GM21447 (cell line): ENCODE measurements at regions not wholly inside any gene's neighbourhood (a gene's known extent, or its start where the extent isn't known, plus 50 kb on each side); places are given as distances from the start of the nearest gene placed in this dataset.

Experiments
- ATAC-seq: cut with Tn5 transposase; IDR thresholded peaks from one replicate; pipeline ENCODE4 v1.9.1; 2021; ENCODE audit not compliant: unreplicated experiment

DNA sequence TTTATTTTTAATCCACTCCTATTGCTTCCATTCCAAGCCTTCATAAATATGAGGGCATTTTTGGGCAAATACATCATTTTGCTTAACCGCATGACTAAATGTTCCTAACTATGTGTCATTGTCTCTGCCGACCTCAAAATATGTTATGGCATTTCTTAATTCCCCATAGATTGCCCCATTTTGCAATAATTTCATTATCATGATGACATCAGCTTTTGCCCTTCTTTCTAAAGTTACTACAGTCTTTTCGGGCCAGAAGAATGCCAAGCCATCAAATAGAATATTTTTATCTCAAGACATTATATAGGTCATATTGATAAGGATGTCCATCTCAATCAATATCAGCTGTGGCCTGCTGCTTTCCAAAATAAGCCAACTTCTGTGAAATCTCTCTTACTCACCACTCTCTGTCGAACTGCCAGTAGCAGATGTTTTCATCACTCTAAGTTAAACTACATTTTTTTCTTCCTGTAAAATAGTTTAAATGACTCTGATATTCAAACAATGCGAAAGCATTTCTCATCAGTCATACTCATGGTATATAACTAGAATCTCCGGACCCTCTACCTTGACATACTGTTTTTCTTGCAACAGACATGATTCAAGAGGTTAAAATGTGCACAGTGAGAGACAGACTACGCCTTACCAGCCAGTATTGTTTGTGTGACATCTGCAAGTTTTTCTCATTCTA, 1254.6 kb upstream of the CELF2 start:
- ATAC-seq, result no peak

DNA sequence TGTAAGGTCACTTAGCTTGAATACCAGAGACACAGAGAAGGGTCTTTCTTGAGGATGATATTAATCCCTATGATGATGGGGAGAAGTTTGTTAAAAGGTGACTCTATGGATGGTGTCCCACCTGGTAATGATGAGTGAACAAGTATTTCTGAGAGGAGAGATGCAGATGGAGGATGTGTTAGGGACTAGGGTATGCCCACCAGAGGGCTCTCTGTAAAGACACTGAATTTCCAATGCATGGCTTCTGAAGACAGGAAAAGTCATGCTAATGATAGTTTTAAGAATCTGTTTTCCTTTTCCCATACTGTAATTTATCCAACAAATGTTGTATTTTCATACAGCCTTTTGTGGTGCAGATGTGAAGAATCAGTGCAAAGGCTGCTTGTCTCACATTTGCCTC, 1250.9 kb upstream of the CELF2 start:
- ATAC-seq, result no peak

DNA sequence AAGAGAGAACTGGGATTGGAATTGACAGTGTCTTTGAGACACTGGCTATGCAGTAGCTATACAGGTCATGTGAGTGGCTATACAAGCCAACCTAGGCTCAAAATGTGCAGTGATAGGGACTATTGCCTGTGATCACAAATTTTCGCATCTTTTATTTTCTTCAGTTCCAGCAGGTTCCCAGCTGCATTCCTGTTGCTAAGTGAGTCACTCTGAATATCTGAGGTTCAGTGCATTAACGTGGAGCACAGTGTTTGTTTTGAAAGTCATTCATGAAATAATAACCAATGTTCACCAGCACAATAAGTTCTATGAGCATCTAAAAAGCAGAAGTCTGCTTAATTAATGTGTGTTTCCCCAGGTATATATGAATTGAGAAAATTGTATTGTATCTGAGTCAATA, 1236.0 kb upstream of the CELF2 start:
- ATAC-seq, result no peak

DNA sequence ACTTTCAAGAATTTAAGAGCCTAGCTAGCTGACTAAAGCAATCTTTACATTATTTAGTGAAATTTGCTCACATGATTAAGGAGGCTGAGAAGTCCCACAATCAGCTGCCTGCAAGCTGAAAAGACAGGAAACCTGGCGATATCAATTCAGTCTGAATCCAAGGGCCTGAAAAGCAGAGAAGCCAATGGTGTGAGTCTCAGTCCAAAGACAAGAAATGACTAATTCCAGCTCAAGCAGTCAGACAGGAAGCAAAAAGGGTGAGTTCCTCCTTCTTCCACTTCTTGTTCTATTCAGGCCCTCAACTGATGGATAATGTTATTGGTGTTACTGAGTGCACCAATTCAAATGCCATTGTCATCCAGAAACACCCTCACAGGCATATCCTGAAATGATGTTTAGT, 1231.6 kb upstream of the CELF2 start:
- no peak for ATAC-seq

DNA sequence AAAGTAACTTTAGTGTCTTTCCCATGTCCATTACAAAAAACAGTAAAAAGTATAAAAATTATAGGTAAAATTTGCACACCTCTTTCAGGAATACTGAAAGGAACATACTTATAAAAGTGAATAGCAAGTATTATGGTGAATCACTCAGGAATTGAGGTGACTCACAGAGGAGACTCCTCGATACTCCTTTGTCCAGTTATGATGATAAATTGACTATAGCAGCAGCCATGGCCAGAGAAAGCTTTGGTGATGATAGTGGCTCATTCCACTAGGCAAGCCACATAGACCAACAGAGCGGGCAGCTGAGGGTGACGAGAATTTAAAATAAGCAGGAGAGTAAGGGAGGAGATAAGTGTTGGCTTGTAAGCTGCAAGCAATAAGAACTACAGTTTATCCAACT, 1231.1 kb upstream of the CELF2 start:
- no peak for ATAC-seq

DNA sequence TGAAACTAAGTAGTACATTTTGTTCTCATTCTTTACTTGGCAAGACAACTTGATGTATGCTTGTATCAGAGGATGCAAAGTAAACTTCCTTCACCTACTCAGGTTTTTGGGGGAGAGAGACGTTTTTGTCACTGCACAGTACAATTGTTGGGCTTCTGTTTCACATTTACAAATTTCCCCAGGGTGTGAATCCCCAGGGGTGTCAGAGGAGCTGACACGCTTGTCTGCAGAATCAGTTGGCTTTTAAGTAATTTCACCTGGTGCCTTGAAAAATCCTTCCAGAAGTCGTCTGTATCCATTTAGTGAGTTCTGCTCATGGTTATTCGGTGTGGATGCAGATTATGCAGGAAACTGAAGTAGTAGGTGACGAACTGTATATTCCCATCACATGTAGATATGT, 1227.7 kb upstream of the CELF2 start:
- no peak for ATAC-seq

DNA sequence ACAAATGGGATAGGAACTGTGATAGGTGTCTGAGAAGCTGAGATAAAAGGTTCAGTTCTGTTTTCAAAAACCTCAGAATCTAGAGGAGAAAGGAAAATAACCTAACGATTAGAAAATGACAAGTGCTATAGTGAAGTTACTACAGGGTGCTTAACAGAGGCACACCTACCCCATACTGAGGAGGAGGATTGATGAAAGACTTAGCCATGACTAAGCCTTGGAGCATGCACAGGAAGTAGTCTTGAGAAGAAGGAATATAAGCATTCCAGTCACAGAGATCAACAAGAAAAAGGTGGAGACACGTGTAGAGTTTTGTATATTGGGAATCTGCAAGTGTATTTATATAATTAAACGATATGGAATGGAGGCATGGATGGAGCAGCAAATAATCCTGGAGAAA, 1225.5 kb upstream of the CELF2 start:
- ATAC-seq, result no peak

DNA sequence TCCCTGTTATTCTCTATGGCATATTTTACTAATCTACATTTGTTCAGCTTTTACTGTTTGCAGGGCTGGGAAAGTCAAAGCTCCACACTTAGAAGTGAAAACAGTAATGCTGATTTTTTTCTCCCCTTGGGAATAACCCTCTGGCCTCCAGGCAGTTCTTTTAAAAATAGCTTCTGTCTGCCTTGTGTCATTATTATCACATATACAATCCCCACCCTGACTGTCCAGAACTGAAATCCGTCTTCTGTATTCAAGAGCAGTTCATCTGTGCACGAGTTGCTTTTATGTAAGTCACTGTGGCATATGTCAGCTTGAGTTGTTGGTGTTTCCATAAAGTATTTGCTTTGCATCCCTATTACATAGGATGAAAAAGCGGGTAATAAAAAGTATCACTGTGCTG, 1221.1 kb upstream of the CELF2 start:
- ATAC-seq, result no peak

DNA sequence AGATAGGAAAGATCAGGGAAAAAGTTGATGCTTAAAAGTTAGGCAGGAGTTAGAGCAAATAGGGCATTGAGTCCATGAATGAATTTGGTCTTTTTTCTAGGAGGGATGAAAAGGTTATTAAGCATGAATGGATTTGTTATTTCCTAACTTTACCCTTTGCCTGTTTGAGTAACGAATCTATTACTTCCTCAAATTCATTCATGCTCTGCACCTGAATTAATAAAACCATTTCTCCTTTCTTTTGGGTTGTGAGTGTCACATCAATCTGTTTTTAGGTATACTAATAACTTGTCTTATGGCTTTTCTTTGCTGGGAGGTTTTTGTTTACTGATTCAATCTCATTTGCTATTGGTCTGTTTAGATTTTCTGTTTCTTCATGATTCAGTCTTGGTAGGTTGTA, 1217.7 kb upstream of the CELF2 start:
- ATAC-seq, result no peak

DNA sequence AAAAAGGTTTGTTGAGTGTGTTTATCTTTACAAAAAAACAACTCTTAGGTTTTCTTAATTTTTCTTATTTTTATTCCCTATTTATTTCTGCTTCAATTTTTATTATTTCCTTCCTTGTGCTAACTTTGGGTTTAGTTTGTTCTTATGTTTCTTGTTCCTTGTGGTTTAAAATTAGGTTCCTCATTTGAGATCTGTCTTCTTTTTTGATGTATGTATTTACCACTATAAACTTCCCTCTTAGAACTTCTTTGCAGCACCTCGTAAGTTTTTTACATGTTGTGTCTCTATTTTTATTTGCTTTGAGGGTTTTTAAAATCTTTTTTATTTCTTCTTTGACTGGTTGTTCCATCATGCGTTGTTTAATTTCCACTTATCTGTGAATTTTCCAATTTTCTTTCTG, 1217.1 kb upstream of the CELF2 start:
- no peak for ATAC-seq

DNA sequence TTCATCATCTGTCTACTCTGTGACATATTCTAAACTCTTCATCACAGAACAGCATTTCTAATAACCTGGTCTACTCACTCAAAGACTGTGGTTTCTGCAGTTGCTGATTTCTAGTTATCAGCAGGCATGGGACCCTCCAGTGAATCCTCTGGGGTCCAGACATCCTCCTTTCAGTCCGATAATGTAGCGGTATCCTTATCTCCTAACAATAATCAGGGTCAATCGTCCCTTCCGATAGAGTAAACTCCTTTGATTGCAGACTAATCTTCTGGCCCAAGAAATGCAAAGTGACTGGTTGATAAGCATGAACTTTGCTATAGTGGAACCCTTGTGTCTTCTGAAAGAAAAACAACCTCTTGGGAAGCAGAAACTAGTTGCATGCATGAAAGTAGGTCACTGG, 1209.8 kb upstream of the CELF2 start:
- ATAC-seq, result no peak

DNA sequence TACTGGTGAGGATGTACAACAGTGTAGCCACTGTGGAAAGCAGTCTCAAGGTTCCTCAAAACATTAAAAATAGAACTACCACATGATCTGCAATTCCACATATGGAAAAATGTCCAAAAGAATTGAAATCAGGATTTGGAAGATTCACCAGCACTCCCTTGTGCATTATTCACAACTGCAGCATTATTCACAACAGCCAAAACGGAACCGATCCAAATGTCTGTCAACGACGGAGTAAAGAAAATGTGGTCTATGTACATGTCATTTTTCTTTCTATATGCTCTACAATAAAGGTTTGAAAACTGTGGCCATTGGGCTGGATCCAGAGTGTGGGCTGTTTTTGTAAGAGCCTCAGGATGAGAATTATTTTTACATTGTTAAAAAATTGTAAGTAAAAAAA, 1206.1 kb upstream of the CELF2 start:
- no peak for ATAC-seq

DNA sequence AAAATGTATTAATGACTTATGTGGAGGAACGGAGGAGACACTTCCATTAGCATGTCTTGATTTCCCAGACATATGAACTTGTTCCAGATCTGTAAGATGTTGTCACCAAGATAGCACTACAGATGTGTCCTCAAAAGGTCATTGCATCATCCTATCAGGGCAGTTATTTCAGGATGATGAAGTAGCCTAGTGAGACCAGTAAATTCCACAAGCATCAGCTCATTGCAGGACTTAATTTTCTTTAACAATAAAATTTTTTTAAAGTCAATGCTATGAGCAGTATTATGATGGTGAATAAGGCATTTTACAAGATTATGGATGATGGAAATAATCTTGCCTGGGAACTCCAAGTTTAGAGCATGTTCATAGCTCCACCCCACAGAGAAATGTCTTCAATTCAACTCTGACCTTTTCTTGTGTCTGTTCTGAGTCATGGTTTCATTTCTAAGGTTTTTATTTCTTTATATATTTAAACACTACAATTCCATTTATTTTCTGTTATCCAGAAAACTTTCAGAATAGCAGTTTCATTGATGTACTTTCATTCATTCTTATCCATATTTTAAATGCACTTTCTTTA, 1203.3 kb upstream of the CELF2 start:
- no peak for ATAC-seq

DNA sequence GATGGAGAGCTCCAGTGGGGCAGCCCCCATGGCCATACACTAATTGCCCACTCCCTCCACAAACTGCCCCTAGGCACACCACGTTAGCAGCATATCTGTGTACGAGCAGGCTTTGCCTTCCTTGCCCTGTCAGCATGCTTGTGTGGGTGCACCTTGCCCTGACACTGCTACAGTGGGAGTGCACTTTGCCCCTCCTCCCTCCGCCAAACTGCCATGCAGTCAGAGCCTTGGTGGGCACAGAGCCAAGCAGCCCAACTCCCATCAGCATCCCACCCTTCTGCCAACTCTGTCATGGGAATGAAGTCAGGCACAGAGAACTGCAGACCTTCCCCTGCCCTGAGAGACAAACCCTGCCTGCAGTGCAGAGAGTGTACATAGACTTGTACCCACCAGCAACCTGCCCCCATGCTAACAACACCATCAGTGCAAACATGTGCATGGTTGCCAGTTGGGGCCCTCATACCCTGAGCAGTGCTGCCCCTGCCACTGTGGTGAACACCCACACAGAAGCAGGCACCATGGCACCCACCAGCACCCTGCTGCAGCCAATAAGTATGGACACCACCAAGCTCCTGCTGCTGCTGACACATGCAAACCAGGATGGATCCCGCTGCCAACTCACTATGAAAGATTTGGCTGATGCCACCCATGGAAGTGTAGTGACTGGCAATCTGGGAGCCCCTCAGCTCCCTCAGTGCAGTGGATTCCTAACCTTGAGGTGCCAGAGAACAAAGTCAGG, 1197.7 kb upstream of the CELF2 start:
- ATAC-seq, result no peak

DNA sequence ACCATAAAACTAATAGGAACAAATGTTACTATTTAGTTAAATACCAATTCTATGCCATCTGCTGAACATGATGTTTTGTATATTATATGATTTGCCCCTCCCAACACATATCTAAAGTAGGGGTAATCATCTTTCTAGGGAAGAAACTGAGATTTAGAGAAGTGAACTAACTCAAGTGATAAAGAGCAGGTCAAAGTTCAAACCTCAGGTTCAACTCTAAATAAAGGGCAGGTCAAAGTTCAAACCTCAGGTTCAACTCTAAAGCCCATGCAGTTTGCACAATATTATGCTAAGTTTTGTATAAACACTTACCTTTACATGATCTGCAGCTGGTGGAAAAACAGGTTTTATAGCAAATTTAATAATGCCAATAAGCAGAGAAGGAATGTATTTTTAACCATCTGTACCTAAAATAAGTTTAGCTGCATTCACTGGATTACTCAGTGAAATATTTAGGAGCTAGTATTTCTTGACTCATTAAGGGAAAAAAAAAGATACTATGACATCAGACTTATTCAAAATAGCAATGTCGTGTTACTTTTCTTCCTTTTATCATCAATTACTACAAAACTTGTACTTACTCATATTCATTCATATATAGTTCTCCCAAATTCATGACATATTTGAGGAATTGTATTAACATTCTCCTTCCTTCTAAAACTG, 1194.3 kb upstream of the CELF2 start:
- no peak for ATAC-seq

DNA sequence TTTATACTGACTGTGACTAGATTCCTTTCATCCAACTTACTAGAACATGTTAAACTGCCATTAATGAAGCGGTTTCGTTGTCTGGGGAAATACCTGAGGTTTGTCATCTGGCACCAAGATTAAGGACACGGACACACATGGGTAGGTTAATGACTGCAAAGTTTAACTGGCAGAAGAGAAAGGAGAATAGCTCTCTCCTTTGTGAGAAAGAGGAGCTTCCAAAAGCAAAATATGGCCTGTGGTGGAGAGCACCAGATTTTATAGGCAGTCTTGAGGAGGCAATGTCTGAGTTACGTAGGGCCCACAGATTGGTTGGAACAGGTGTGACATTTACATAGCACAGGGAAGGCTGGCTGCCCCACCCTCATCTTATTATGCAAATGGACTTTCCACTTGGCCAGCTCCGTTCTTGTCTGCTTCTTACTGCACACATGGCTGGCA, 1193.0 kb upstream of the CELF2 start:
- no peak for ATAC-seq

DNA sequence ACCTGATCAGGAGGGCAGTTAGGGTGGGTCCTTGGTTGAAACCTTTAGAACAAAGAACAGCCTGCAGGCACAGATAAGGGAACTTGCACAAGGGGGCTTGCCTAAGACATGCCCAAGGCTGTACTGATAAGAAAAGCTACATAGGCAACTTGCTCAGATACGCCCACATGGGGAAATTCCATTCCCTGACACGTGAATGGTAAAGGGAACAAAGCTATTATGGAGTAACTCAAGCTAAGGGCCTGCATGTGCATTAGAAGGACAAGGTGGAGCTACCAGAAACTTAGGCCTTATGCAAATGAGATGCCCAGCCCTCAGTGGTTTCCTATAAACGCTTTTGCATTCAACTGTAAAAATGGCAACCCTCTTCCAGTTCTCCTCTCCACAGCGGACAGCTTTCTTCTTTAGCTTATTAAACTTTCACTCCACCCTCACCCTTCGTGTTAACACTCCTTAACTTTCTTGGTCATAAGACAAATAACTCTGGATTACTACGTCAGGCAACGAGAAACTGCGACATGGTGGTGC, 1192.1 kb upstream of the CELF2 start:
- ATAC-seq, result no peak

DNA sequence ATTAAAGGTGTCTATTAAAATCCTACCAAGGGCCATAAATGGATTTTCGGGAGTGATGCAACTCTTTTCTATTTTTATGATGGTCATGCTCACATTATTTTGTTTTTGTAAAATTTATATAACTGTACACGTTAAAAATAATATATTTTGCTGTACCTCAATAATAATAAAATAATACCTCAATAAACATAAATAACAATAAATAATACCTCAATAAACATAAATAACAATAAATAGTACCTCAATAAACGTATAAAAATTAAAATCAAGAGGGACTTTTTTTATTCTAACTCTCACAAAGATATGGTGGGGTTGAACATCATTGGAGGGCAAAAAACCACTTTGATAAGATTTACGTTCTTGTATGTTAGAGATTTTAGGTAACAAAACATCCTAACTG, 1189.6 kb upstream of the CELF2 start:
- no peak for ATAC-seq

DNA sequence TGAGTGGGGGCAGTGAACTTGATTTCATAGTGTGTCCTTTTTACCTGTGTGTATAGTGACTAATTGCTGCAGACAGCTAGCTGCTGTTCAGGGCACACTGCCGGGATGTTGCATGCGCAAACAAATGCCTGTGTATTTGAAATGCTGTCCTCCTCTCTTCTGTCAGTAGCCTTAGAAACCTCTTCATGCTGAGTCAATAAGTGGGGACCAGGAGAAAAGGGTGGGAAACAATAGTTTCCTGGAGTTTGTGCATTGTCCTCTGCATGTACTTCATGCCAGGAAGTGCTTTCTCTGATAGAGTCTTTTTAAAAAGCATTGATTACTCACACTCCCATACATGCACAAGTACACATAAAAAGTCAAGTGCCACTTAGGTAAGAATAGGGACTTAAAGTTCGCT, 1183.7 kb upstream of the CELF2 start:
- ATAC-seq, result no peak

DNA sequence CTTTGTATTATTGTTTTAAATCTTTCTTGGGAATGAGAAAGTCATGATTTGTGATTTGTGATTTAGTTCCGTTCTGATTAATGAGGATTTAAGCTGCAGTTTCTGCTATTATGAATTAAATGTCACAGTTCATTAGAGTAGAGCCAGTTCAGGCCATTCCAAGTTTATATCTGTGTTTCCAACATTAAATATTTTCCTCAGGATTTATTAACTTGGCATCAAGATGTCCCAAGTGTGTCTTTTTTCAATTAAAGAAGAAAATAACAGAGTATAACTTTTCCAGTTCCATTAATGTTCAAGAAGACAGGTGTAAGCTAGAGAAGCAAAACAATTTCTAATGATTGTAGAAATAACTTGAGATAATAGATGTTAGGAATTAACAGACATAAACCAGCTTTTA, 1183.2 kb upstream of the CELF2 start:
- no peak for ATAC-seq

DNA sequence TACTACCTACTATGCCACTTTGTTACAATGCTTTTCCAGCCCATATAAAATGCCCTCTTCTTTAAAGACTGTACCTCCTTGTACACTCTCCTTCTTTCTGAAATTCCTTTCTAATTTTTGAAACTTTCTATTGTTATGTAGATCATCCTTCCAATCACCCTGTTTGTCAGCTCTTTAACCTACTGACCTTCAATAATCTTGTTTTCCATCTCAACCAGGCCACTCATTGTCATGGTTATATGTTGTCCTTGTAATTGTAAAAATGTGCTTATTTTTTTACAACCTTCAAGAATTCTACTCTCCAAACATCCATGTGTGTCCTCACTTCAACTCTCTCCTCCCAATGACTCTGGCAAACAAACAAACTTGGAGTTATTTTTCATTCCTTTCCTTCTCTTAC, 1172.6 kb upstream of the CELF2 start:
- no peak for ATAC-seq

DNA sequence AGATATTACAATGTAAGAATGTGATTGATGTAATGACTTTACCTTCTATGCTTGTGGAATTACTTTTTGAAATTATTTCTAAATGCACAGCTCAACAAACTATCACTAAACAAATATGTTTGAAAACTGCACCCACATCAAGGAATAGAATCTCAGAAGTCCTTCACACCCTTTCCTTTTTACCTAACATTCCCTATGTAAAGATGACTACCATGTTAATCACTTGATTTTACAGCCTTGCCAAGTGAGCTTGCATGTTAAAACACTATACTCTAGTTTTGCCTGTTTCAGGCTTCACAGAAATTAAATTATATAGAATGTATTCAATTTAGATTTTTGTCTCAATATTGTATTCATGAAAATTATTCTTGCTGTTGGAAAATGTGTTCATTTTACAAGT, 1169.4 kb upstream of the CELF2 start:
- no peak for ATAC-seq
